Upper lobe of right lung (tissue), 1 donor: ENCODE measurements at regions not wholly inside any gene's neighbourhood (a gene's known extent, or its start where the extent isn't known, plus 50 kb on each side); places are given as distances from the start of the nearest gene placed in this dataset.
"Not testable (repeated sequence)": the region's sequence is repeated elsewhere in the genome, so short reads cannot be mapped to it uniquely, and the experiment has no call there.

Experiments used
- ATAC-seq: fragments of 200-7000 bp; cut with Tn5 transposase; one replicate; pipeline ENCODE4 v1.9.1; 2020; ENCODE audit warnings: mild to moderate bottlenecking, moderate library complexity
- DNase-seq: peaks from one replicate; pipeline ENCODE4 v3.0.0-alpha.2; 2020
- H3K27ac ChIP-seq: fragments of 200-600 bp; one replicate; pipeline ENCODE4 v1.8.0; 2022
- H3K27me3 ChIP-seq: fragments of 200-600 bp; one replicate; pipeline ENCODE4 v1.8.0; 2022; ENCODE audit warnings: mild to moderate bottlenecking
- H3K36me3 ChIP-seq: fragments of 200-600 bp; one replicate; pipeline ENCODE4 v1.8.0; 2022
- H3K4me1 ChIP-seq: fragments of 200-600 bp; one replicate; pipeline ENCODE4 v1.8.0; 2022
- H3K4me3 ChIP-seq: fragments of 200-600 bp; one replicate; pipeline ENCODE4 v1.8.0; 2022; ENCODE audit warnings: mild to moderate bottlenecking
- H3K9me3 ChIP-seq: fragments of 200-600 bp; one replicate; pipeline ENCODE4 v1.8.0; 2022
- CTCF ChIP-seq: fragments of 200-600 bp; IDR thresholded peaks from one replicate; pipeline ENCODE4 v1.8.0; 2022; ENCODE audit warnings: antibody characterized with exemption
- intact Hi-C: fragments of 100-400 bp; cut with DNase I; formaldehyde crosslinking; loops from one replicate; pipeline ENCODE4 v1.11.0; 2022
- donor health status: DM: no; HTN: yes; CAD: no; lungs with severe emphysema.

GRCh38 chr15:35181538-35181937 lies 96.4 kb upstream of the NANOGP8 start:
- Histone ChIP-seq H3K4me3 (no peak overlapping the region), H3K9me3 (no peaks in the 10 kb centered on the region), H3K27ac (no peak overlapping the region), H3K27me3 (no peaks in the 10 kb centered on the region), H3K4me1 (no peaks in the 10 kb centered on the region), H3K36me3 (no peaks in the 10 kb centered on the region)
- no peak for ATAC-seq
- no peak for DNase-seq
- intact Hi-C loops, result no loop called here
- no peak for TF ChIP-seq CTCF

GRCh38 chr15:35179739-35180138 lies 94.6 kb upstream of the NANOGP8 start:
- no peak for ATAC-seq
- intact Hi-C loops, result no loop called here
- no peak for TF ChIP-seq CTCF
- H3K4me3 ChIP-seq, result no peak overlapping the region
- H3K36me3 ChIP-seq, result no peaks in the 10 kb centered on the region
- H3K27ac ChIP-seq, result no peak overlapping the region
- H3K9me3 ChIP-seq, result no peaks in the 10 kb centered on the region
- H3K27me3 ChIP-seq, result no peaks in the 10 kb centered on the region
- no peak for DNase-seq
- no peaks in the 10 kb centered on the region for H3K4me1 ChIP-seq

GRCh38 chr15:35178186-35178585 lies 93.1 kb upstream of the NANOGP8 start:
- H3K36me3 ChIP-seq, H3K4me3 ChIP-seq, H3K4me1 ChIP-seq, DNase-seq, H3K9me3 ChIP-seq, ATAC-seq, H3K27ac ChIP-seq, intact Hi-C loops, H3K27me3 ChIP-seq: not testable (repeated sequence)

- intact Hi-C loops, result no loop called here
- Histone ChIP-seq H3K36me3 (no peaks in the 10 kb centered on the region), H3K4me1 (no peaks in the 10 kb centered on the region), H3K4me3 (no peak overlapping the region), H3K27me3 (no peaks in the 10 kb centered on the region), H3K9me3 (no peaks in the 10 kb centered on the region), H3K27ac (no peak overlapping the region)
- ATAC-seq (no peak), DNase-seq (no peak)
- TF ChIP-seq CTCF, result no peak
These were observed 89.9 kb upstream of the NANOGP8 start for GRCh38 chr15:35174948-35175347.

GRCh38 chr15:35173444-35174118 lies 88.5 kb upstream of the NANOGP8 start:
- Histone ChIP-seq H3K9me3 (no peaks in the 10 kb centered on the region), H3K27me3 (no peaks in the 10 kb centered on the region), H3K4me3 (no peak overlapping the region), H3K27ac (no peak overlapping the region), H3K4me1 (no peaks in the 10 kb centered on the region), H3K36me3 (no peaks in the 10 kb centered on the region)
- TF ChIP-seq CTCF, result no peak
- no peak for ATAC-seq
- no peak for DNase-seq
- intact Hi-C loops, result no loop called here

GRCh38 chr15:35170207-35170606 lies 85.1 kb upstream of the NANOGP8 start:
- H3K36me3 ChIP-seq, result no peaks in the 10 kb centered on the region
- DNase-seq (no peak), ATAC-seq (no peak)
- no peak for TF ChIP-seq CTCF
- H3K9me3 ChIP-seq, result no peaks in the 10 kb centered on the region
- no peak overlapping the region for H3K27ac ChIP-seq
- H3K4me1 ChIP-seq, result no peaks in the 10 kb centered on the region
- intact Hi-C loops, result no loop called here
- H3K27me3 ChIP-seq, result no peaks in the 10 kb centered on the region
- no peak overlapping the region for H3K4me3 ChIP-seq
